ENCODE measurements at regions not wholly inside any gene's neighbourhood (a gene's known extent, or its start where the extent isn't known, plus 50 kb on each side); places are given as distances from the start of the nearest gene placed in this dataset.

DNA sequence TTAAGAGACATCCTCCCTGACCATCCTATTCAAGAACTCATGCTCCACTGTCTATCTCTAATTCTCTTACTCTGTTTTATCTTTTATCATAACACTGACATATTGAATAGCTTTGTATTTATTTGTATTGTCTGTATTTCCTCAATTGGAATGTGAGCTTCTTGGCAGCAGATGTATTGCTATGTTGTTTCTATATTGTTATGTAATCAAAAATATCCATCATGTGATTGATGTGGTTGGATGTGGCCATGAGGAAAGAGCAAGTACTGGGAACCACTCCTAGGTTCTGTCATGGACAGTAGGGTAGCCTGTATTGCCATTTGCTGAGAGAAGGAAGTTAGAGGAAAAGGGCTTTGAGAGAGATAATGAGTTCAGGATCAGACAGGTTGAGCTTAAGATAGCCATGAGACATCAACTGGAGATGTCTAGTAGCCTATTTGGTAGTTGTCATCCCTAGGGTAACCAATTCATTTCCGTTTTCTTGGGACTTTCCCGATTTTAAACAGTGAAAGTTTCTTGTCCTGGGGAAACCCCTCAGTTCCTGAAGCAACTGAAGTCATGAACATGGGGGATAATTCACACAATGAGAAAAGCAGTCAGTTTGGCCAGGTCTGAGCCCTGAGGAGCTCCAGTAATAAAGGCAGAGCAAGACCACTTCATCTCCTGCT lies 404.5 kb downstream of the INSC start:
- Histone ChIP-seq H3K9me3 (peaks cover 0 to 17% of the 10 kb centered on the region in 2 donors), H3K4me1 (no peaks in the 10 kb centered on the region), H3K4me3 (no peak overlapping the region), H3K27ac (no peak overlapping the region), H3K36me3 (no peaks in the 10 kb centered on the region), H3K27me3 (no peaks in the 10 kb centered on the region)
- DNase-seq (ENCODE audit: low spot score in 2 of 2): no peak
- TF ChIP-seq, protein P1, sequence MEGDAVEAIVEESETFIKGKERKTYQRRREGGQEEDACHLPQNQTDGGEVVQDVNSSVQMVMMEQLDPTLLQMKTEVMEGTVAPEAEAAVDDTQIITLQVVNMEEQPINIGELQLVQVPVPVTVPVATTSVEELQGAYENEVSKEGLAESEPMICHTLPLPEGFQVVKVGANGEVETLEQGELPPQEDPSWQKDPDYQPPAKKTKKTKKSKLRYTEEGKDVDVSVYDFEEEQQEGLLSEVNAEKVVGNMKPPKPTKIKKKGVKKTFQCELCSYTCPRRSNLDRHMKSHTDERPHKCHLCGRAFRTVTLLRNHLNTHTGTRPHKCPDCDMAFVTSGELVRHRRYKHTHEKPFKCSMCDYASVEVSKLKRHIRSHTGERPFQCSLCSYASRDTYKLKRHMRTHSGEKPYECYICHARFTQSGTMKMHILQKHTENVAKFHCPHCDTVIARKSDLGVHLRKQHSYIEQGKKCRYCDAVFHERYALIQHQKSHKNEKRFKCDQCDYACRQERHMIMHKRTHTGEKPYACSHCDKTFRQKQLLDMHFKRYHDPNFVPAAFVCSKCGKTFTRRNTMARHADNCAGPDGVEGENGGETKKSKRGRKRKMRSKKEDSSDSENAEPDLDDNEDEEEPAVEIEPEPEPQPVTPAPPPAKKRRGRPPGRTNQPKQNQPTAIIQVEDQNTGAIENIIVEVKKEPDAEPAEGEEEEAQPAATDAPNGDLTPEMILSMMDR (IDR thresholded peaks at IDR 0.05): no peak
- TF ChIP-seq POLR2A (IDR thresholded peaks at IDR 0.05) (no peak), POLR2AphosphoS5 (IDR thresholded peaks at IDR 0.05) (no peak)
- intact Hi-C loops (cut with DNase I; ENCODE audit: low total_unique reads): no loop called here

DNA sequence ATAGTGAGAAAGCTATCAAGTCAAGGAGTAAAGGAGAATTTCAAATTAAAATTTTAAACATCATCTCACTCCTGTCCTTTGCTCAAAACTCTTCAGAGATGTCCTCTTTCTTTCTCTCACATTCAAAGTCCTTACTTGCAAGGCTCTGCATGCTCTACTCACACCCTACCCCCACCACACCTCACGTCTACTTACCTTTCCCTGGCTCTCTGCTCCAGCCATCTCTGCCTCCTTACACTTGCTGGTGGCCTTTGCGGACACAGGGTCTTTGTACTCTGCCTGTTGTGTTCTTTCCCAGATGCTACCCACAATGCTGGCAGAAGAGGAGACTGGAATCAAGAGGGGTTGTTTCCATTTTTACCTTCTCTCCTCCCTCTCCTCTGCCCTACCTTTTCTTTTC lies 405.2 kb downstream of the INSC start:
- no peak for TF ChIP-seq POLR2AphosphoS5 (IDR thresholded peaks at IDR 0.05)
- TF ChIP-seq, protein P1 (IDR thresholded peaks at IDR 0.05): no peak
- no peak for TF ChIP-seq POLR2A (IDR thresholded peaks at IDR 0.05)
- no peaks in the 10 kb centered on the region for H3K36me3 ChIP-seq
- DNase-seq (ENCODE audit: low spot score in 2 of 2): no peak
- no peaks in the 10 kb centered on the region for H3K27me3 ChIP-seq
- peaks cover 0 to 15% of the 10 kb centered on the region in 2 donors for H3K9me3 ChIP-seq
- no peak overlapping the region for H3K4me3 ChIP-seq
- no peaks in the 10 kb centered on the region for H3K4me1 ChIP-seq
- intact Hi-C loops (cut with DNase I; ENCODE audit: low total_unique reads): no loop called here
- H3K27ac ChIP-seq: no peak overlapping the region

DNA sequence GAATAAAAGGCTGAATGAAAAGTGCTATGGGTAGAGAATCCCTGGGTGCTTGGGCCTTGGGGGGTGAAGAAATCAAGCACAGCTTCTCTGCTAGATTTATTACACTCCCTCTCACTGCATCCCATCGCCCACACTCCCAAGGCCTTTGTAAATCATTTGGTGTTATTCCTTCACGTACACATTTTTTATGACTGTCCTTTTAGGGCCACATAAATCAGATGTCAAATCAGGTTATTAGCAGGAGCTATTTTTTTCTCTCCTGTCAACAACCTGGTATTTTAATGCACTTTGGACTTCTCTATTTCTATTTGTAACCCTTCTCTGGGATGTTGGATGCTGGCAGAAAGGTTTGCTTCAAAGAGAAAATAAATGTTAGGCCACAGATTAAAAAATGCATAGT lies 408.8 kb downstream of the INSC start:
- no peak for DNase-seq (ENCODE audit: low spot score in 2 of 2)
- Histone ChIP-seq H3K36me3 (no peaks in the 10 kb centered on the region), H3K9me3 (peaks cover 7 to 12% of the 10 kb centered on the region in 2 donors), H3K4me3 (no peak overlapping the region), H3K4me1 (no peaks in the 10 kb centered on the region), H3K27ac (no peak overlapping the region), H3K27me3 (no peaks in the 10 kb centered on the region)
- TF ChIP-seq POLR2A (IDR thresholded peaks at IDR 0.05) (no peak), POLR2AphosphoS5 (IDR thresholded peaks at IDR 0.05) (no peak)
- TF ChIP-seq, protein P1 (IDR thresholded peaks at IDR 0.05): no peak
- intact Hi-C loops (cut with DNase I; ENCODE audit: low total_unique reads): no loop called here

DNA sequence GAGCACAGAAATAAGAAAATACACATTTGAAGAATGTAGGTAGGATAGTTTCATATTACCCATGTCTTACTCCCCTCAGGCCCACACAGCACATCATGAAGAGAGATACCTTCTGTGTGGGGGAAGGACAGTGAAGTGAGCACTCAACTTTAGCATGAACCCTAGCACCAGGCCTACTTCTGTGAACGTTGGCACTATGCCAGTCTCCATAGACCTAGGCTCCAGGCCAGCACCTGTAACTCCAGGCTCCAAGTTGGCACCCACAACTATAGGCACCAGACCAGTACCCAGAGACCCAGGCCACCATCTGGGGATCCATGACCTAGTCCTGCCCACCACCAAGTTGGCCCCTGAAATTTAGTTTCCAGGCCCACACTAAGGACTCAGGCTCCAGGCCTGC lies 410.9 kb downstream of the INSC start:
- Histone ChIP-seq H3K4me3 (no peak overlapping the region), H3K9me3 (peaks cover 7 to 12% of the 10 kb centered on the region in 2 donors), H3K36me3 (no peaks in the 10 kb centered on the region), H3K27me3 (no peaks in the 10 kb centered on the region), H3K27ac (no peak overlapping the region), H3K4me1 (no peaks in the 10 kb centered on the region)
- intact Hi-C loops (cut with DNase I; ENCODE audit: low total_unique reads): no loop called here
- TF ChIP-seq POLR2AphosphoS5 (IDR thresholded peaks at IDR 0.05): no peak
- TF ChIP-seq POLR2A (IDR thresholded peaks at IDR 0.05): no peak
- DNase-seq (ENCODE audit: low spot score in 2 of 2): no peak

DNA sequence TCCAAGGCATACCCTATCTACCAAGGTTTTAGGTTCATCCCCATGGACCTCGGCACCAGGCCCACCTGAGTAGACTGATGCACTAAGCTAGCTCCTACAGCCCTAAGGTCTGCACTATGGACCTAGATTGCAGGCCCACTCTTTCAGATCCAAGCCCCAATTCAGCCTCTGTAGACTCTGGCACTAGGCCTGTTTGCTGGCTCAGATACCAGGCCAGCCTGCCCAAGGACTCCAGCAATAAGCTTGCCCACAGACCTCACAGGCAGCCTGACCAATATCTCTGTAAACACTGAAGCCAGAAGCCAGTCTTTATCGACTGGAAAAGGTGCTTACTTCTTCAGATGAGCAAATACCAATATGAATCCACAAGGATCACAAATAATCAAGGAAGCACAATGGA lies 411.3 kb downstream of the INSC start:
- TF ChIP-seq, protein P1 (IDR thresholded peaks at IDR 0.05): no peak
- no peak for TF ChIP-seq POLR2AphosphoS5 (IDR thresholded peaks at IDR 0.05)
- TF ChIP-seq POLR2A (IDR thresholded peaks at IDR 0.05): no peak
- Histone ChIP-seq H3K36me3 (no peaks in the 10 kb centered on the region), H3K27me3 (no peaks in the 10 kb centered on the region), H3K9me3 (peaks cover 7 to 12% of the 10 kb centered on the region in 2 donors), H3K4me1 (no peaks in the 10 kb centered on the region), H3K27ac (no peak overlapping the region), H3K4me3 (no peak overlapping the region)
- no peak for DNase-seq (ENCODE audit: low spot score in 2 of 2)
- intact Hi-C loops (cut with DNase I; ENCODE audit: low total_unique reads): no loop called here

Measured in breast epithelium (tissue), 4 donors.